Vagina (tissue), 2 donors: ENCODE measurements at regions not wholly inside any gene's neighbourhood (a gene's known extent, or its start where the extent isn't known, plus 50 kb on each side); places are given as distances from the start of the nearest gene placed in this dataset.

Experiments
- POLR2A ChIP-seq, 2 donors: fragments of 450-650 bp; IDR thresholded peaks; one replicate each; pipeline ENCODE4 v1.6.1; 2017; ENCODE audit warnings: antibody characterized with exemption in 2 of 2, mild to moderate bottlenecking in 2 of 2, moderate library complexity in 2 of 2
- POLR2AphosphoS5 ChIP-seq, 2 donors: sonication (generic); formaldehyde crosslinking; IDR thresholded peaks; one replicate each; pipeline ENCODE4 v1.9.0; 2017; ENCODE audit warnings: antibody characterized with exemption in 2 of 2, mild to moderate bottlenecking in 2 of 2, low read depth in 1 of 2; ENCODE audit not compliant: insufficient read depth in 1 of 2
- TF ChIP-seq, protein P1 (sequence below), 3 experiments: fragments of 450-650 bp in 2 of 3; fragments of 200-600 bp in 1 of 3; sonication (generic) in 1 of 3; IDR thresholded peaks; one replicate each; pipeline ENCODE4 v1.5.1; 2017 to 2019; ENCODE audit warnings: antibody characterized with exemption in 3 of 3, mild to moderate bottlenecking in 2 of 3, moderate library complexity in 2 of 3

DNA sequence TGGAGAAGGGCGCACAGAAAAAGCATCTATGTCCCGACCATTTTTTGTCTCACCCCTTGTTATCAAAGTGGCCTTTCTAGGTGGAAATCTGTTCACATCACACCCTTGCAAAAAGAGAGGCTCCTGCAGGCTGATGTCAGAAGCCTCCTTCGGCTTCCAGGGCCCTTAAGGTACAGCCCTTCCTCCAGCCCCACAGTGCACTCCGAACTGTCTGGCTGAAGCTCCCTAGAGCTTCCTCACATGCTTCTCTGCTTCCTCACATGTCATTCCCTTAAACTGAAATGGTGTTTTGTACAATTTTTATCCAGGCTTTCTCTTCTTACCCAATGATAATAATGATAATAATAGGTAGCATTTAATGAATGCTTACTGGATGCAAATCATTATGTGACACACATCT lies 210.3 kb downstream of the INHBA start:
- TF ChIP-seq, protein P1, sequence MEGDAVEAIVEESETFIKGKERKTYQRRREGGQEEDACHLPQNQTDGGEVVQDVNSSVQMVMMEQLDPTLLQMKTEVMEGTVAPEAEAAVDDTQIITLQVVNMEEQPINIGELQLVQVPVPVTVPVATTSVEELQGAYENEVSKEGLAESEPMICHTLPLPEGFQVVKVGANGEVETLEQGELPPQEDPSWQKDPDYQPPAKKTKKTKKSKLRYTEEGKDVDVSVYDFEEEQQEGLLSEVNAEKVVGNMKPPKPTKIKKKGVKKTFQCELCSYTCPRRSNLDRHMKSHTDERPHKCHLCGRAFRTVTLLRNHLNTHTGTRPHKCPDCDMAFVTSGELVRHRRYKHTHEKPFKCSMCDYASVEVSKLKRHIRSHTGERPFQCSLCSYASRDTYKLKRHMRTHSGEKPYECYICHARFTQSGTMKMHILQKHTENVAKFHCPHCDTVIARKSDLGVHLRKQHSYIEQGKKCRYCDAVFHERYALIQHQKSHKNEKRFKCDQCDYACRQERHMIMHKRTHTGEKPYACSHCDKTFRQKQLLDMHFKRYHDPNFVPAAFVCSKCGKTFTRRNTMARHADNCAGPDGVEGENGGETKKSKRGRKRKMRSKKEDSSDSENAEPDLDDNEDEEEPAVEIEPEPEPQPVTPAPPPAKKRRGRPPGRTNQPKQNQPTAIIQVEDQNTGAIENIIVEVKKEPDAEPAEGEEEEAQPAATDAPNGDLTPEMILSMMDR (IDR thresholded peaks at IDR 0.05) = no peak
- TF ChIP-seq POLR2A (IDR thresholded peaks at IDR 0.05) (no peak), POLR2AphosphoS5 (IDR thresholded peaks at IDR 0.05; ENCODE audit: insufficient read depth in 1 of 2, low read depth in 1 of 2) (no peak)
